ENCODE measurements at regions not wholly inside any gene's neighbourhood (a gene's known extent, or its start where the extent isn't known, plus 50 kb on each side); places are given as distances from the start of the nearest gene placed in this dataset.

DNA sequence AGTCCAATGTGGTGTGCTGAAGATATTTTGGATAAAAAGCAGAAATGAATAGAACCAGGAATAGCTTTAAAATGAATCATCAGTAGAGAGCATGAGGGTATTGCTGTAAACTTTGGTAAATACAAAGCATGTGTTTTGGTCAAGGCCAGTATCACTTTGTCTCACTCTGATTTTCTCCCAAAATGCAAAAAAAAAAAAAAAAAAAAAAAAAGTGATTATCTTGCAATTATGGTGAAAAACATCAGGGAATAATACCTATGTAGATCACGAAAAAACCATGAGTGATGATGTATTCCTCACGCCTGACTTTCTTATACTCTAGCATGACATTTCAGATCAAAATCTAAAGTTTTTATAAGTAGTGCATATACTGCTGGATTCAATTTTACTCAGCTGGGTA, 897.9 kb upstream of the FAT3 start:
- Histone ChIP-seq H3K27me3 (ENCODE audit: control insufficient read depth, insufficient read depth, low read length) (no peaks in the 10 kb centered on the region), H3K4me1 (ENCODE audit: control insufficient read depth, insufficient read depth, low read length) (no peaks in the 10 kb centered on the region), H3K9me3 (ENCODE audit: control insufficient read depth, low read depth, low read length) (no peaks in the 10 kb centered on the region), H3K27ac (ENCODE audit: low read length) (no peak overlapping the region), H3K36me3 (ENCODE audit: control insufficient read depth, insufficient read depth, low read length) (no peaks in the 10 kb centered on the region), H3K4me3 (ENCODE audit: low read length) (no peak overlapping the region)
- no peak for DNase-seq
- WGBS (ENCODE audit: insufficient coverage, low lambda C conversion rate), result no CpG with 5 or more reads among the region's 2 CpGs

DNA sequence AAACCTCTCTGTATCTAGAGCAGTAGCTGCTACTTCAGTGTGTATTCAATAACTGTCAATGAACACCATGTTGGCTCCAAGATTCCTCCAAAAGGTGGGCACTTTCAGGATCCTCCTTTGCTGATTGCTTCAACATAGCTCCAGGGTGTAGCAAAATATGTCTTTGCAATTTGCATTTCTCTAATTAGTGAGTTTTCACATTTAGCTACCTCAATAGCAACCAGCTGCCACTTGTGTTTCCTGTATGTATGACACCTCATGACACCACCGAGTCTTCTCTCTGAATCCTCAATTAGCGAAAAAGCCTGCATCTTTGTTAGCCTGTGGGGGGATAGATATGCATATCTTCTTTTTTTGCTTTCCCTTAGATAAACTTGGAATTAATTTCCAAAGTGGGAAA, 898.3 kb upstream of the FAT3 start:
- H3K4me3 ChIP-seq (ENCODE audit: low read length), result no peak overlapping the region
- no CpG with 5 or more reads among the region's 2 CpGs for WGBS (ENCODE audit: insufficient coverage, low lambda C conversion rate)
- no peaks in the 10 kb centered on the region for H3K36me3 ChIP-seq (ENCODE audit: control insufficient read depth, insufficient read depth, low read length)
- H3K27ac ChIP-seq (ENCODE audit: low read length), result no peak overlapping the region
- no peaks in the 10 kb centered on the region for H3K9me3 ChIP-seq (ENCODE audit: control insufficient read depth, low read depth, low read length)
- no peaks in the 10 kb centered on the region for H3K4me1 ChIP-seq (ENCODE audit: control insufficient read depth, insufficient read depth, low read length)
- H3K27me3 ChIP-seq (ENCODE audit: control insufficient read depth, insufficient read depth, low read length), result no peaks in the 10 kb centered on the region
- no peak for DNase-seq

DNA sequence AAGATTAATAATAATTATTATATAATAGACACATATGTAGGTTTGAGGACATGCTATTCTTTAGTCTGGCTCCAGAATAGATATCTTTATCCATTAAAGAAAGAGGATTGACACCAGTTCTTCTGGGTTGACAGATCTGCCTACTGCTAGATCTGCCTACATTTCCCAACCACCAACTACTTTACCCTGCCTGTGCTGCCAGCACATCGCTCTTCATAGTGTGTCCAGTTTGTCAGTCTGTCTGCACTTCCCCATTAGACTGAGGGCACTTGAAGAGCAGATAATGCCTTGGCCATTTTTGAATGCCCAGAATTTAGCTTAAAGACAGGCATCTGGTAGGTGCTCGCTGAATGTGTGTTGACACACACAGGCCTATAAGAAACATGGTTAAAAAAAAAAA, 910.1 kb upstream of the FAT3 start:
- no CpG with 5 or more reads among the region's 2 CpGs for WGBS (ENCODE audit: insufficient coverage, low lambda C conversion rate)
- Histone ChIP-seq H3K9me3 (ENCODE audit: control insufficient read depth, low read depth, low read length) (no peaks in the 10 kb centered on the region), H3K27ac (ENCODE audit: low read length) (no peak overlapping the region), H3K4me3 (ENCODE audit: low read length) (no peak overlapping the region), H3K27me3 (ENCODE audit: control insufficient read depth, insufficient read depth, low read length) (no peaks in the 10 kb centered on the region), H3K4me1 (ENCODE audit: control insufficient read depth, insufficient read depth, low read length) (no peaks in the 10 kb centered on the region), H3K36me3 (ENCODE audit: control insufficient read depth, insufficient read depth, low read length) (no peaks in the 10 kb centered on the region)
- no peak for DNase-seq

DNA sequence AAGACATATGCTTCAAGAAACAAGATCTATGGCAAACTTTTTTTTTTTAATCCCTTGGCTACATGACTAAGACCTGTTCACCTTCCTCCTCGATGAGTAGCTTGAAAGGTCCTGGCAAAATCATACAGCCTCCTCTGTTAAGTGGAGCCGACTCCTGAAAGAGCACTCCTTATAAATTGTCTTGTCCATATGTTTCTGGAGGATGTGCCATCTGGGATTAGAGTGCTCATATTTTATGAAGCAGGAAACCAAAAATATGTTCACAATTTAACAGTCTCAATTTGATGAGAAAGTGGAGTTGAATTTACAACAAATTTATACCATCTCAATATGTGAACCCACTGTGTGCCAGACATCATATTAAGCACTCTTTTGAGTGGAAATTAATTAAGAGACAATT, 912.1 kb upstream of the FAT3 start:
- Histone ChIP-seq H3K27me3 (ENCODE audit: control insufficient read depth, insufficient read depth, low read length) (no peaks in the 10 kb centered on the region), H3K9me3 (ENCODE audit: control insufficient read depth, low read depth, low read length) (no peaks in the 10 kb centered on the region), H3K4me1 (ENCODE audit: control insufficient read depth, insufficient read depth, low read length) (no peaks in the 10 kb centered on the region), H3K36me3 (ENCODE audit: control insufficient read depth, insufficient read depth, low read length) (no peaks in the 10 kb centered on the region), H3K27ac (ENCODE audit: low read length) (no peak overlapping the region), H3K4me3 (ENCODE audit: low read length) (no peak overlapping the region)
- WGBS (ENCODE audit: insufficient coverage, low lambda C conversion rate), result 100% methylated on average over 1 of the region's 2 CpGs
- DNase-seq, result no peak

DNA sequence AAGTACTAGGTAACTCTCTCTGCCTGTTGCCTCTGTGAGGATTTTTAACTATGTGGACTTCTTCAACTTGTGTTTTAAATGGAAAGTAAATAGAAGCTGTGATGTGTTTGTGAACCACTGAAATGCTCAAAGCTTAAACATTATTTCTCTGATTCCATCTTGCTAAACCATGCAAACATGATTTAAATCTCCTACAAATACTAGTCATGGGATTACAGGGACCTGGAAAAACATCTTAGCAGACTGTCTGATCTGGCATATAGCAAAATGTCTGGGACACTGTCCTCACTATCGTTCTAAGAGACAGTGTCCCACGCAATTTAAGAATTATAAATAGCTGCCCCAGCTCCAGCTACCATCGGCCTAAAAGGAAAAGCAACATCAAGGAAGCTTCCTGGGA, 914.5 kb upstream of the FAT3 start:
- Histone ChIP-seq H3K36me3 (ENCODE audit: control insufficient read depth, insufficient read depth, low read length) (no peaks in the 10 kb centered on the region), H3K27me3 (ENCODE audit: control insufficient read depth, insufficient read depth, low read length) (no peaks in the 10 kb centered on the region), H3K27ac (ENCODE audit: low read length) (no peak overlapping the region), H3K4me1 (ENCODE audit: control insufficient read depth, insufficient read depth, low read length) (no peaks in the 10 kb centered on the region), H3K9me3 (ENCODE audit: control insufficient read depth, low read depth, low read length) (no peaks in the 10 kb centered on the region), H3K4me3 (ENCODE audit: low read length) (no peak overlapping the region)
- no peak for DNase-seq
- WGBS (ENCODE audit: insufficient coverage, low lambda C conversion rate), result no CpG with 5 or more reads among the region's 3 CpGs

DNA sequence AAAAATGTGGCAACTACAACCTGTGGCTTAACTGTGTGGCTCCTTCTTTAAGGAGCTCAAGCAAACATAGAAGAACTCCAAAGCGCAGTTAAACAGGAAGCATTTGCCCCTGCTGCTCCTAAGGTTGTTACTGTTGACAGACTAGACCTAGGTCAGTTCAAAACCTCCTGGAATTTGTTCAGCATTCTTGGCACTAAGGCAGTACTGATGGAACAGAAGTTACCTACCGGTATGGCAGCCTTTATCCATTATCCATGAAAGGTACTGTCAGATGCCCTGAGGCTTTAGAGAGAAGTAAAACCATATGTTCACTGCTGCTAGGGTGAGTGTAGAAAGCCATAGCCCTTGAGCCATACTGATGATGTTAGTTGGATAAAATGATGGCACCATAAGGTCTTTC, 916.5 kb upstream of the FAT3 start:
- no peak for DNase-seq
- H3K4me1 ChIP-seq (ENCODE audit: control insufficient read depth, insufficient read depth, low read length), result no peaks in the 10 kb centered on the region
- WGBS (ENCODE audit: insufficient coverage, low lambda C conversion rate), result no CpG with 5 or more reads among the region's 2 CpGs
- no peaks in the 10 kb centered on the region for H3K36me3 ChIP-seq (ENCODE audit: control insufficient read depth, insufficient read depth, low read length)
- no peaks in the 10 kb centered on the region for H3K27me3 ChIP-seq (ENCODE audit: control insufficient read depth, insufficient read depth, low read length)
- no peak overlapping the region for H3K4me3 ChIP-seq (ENCODE audit: low read length)
- H3K9me3 ChIP-seq (ENCODE audit: control insufficient read depth, low read depth, low read length), result no peaks in the 10 kb centered on the region
- no peak overlapping the region for H3K27ac ChIP-seq (ENCODE audit: low read length)

DNA sequence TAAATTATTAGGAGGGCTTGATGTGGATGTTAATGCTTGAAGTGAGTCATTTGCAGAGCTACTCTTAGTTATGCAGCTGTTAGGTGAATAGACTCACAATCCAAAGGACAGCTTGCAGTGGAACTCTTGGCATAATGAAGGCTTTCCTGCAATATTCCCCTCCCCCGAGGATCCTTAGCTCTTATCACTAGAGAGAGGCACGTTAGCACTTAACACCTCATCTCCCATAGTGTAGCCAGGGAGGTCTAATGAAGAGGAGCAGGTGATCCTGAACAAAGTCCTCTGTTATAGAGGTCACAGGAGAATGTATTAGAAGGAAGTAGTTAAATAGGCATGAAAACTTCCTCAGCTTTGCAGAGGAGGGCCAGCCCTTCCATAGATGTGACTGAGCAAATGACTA, 919.2 kb upstream of the FAT3 start:
- Histone ChIP-seq H3K9me3 (ENCODE audit: control insufficient read depth, low read depth, low read length) (no peaks in the 10 kb centered on the region), H3K4me3 (ENCODE audit: low read length) (no peak overlapping the region), H3K27me3 (ENCODE audit: control insufficient read depth, insufficient read depth, low read length) (no peaks in the 10 kb centered on the region), H3K4me1 (ENCODE audit: control insufficient read depth, insufficient read depth, low read length) (no peaks in the 10 kb centered on the region), H3K36me3 (ENCODE audit: control insufficient read depth, insufficient read depth, low read length) (no peaks in the 10 kb centered on the region), H3K27ac (ENCODE audit: low read length) (no peak overlapping the region)
- no CpG with 5 or more reads among the region's 2 CpGs for WGBS (ENCODE audit: insufficient coverage, low lambda C conversion rate)
- DNase-seq, result no peak

DNA sequence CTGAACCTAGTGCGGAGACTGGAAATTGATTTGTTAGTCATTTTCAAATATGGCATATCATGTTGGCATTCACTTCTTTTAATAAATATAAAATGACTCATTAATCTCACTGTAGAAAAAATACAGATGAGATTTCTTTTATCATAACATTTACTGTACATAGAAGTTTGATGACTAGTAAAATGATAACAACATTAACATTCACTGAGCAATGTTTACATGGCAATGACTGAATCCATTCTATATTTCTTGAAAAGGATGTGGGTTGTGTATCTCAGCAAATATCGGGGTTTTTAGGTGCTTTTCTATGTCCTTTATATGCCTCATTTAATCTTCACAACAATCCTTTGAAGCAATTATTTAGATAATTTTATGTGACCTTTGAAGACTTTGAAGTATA, 920.9 kb upstream of the FAT3 start:
- H3K4me1 ChIP-seq (ENCODE audit: control insufficient read depth, insufficient read depth, low read length), result no peaks in the 10 kb centered on the region
- no peak overlapping the region for H3K4me3 ChIP-seq (ENCODE audit: low read length)
- H3K27ac ChIP-seq (ENCODE audit: low read length), result no peak overlapping the region
- 75% methylated on average over 2 of the region's 2 CpGs for WGBS (ENCODE audit: insufficient coverage, low lambda C conversion rate)
- no peaks in the 10 kb centered on the region for H3K9me3 ChIP-seq (ENCODE audit: control insufficient read depth, low read depth, low read length)
- H3K27me3 ChIP-seq (ENCODE audit: control insufficient read depth, insufficient read depth, low read length), result no peaks in the 10 kb centered on the region
- DNase-seq, result no peak
- H3K36me3 ChIP-seq (ENCODE audit: control insufficient read depth, insufficient read depth, low read length), result no peaks in the 10 kb centered on the region

DNA sequence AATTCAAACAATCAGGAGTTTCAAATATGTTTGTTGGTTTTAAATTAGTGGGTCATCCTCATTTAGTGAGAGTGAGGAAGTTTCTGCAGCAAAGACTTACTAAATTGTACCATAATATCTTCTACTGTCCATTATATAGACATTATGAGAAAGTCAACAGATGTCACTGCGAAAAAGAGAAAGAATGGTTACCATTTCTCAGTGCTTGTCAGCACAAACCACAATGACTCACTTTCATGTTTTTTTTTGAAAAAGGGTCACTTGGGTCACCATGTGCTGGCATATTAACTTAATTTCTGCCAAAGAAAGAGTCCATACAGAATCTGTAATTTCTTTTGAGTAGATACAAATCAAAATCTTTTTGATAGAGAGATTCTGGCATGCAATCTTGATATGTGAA, 924.6 kb upstream of the FAT3 start:
- Histone ChIP-seq H3K9me3 (ENCODE audit: control insufficient read depth, low read depth, low read length) (no peaks in the 10 kb centered on the region), H3K27ac (ENCODE audit: low read length) (no peak overlapping the region), H3K4me1 (ENCODE audit: control insufficient read depth, insufficient read depth, low read length) (no peaks in the 10 kb centered on the region), H3K36me3 (ENCODE audit: control insufficient read depth, insufficient read depth, low read length) (no peaks in the 10 kb centered on the region), H3K4me3 (ENCODE audit: low read length) (no peak overlapping the region), H3K27me3 (ENCODE audit: control insufficient read depth, insufficient read depth, low read length) (no peaks in the 10 kb centered on the region)
- WGBS (ENCODE audit: insufficient coverage, low lambda C conversion rate), result no CpG with 5 or more reads among the region's 1 CpG
- DNase-seq, result no peak

DNA sequence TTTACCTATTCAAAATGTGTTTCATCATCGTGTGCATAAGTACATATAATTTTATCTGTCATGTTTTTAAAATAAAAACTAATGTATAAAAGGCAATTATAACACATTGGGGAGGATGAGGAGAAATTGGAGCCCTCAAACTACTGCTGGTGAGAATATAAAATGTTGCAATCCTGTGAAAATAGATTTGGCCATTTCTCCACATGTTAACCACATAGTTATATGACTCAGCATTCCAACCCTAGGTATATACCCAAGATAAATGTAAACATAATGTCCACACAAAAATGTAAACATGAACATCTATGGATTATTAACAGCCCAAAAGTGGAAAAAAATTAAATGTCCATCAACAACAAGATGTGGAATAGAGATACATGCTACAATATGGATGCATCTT, 928.0 kb upstream of the FAT3 start:
- no peak overlapping the region for H3K27ac ChIP-seq (ENCODE audit: low read length)
- H3K4me1 ChIP-seq (ENCODE audit: control insufficient read depth, insufficient read depth, low read length), result no peaks in the 10 kb centered on the region
- H3K36me3 ChIP-seq (ENCODE audit: control insufficient read depth, insufficient read depth, low read length), result no peaks in the 10 kb centered on the region
- no peaks in the 10 kb centered on the region for H3K9me3 ChIP-seq (ENCODE audit: control insufficient read depth, low read depth, low read length)
- no peak for DNase-seq
- no peaks in the 10 kb centered on the region for H3K27me3 ChIP-seq (ENCODE audit: control insufficient read depth, insufficient read depth, low read length)
- H3K4me3 ChIP-seq (ENCODE audit: low read length), result no peak overlapping the region
- no CpG with 5 or more reads among the region's 1 CpG for WGBS (ENCODE audit: insufficient coverage, low lambda C conversion rate)

DNA sequence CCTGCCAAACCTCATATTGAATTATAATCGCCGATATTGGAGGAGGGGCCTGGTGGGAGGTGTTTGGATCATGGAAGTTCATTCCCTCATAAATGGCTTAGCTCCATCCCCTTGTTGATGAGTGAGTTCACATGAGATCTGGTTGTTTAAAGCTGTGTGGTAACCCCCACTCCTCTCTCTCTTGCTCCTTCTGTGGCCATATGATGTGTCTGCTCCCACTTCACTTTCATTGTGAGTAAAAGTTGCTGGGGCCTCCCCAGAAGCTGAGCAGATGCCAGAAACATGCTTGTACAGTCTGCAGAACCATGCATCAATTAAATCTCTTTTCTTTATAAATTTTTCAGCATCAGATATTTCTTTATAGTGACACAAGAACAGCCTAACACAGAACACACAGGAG, 929.0 kb upstream of the FAT3 start:
- no peak overlapping the region for H3K4me3 ChIP-seq (ENCODE audit: low read length)
- H3K27me3 ChIP-seq (ENCODE audit: control insufficient read depth, insufficient read depth, low read length), result no peaks in the 10 kb centered on the region
- DNase-seq, result no peak
- H3K9me3 ChIP-seq (ENCODE audit: control insufficient read depth, low read depth, low read length), result no peaks in the 10 kb centered on the region
- H3K4me1 ChIP-seq (ENCODE audit: control insufficient read depth, insufficient read depth, low read length), result no peaks in the 10 kb centered on the region
- H3K27ac ChIP-seq (ENCODE audit: low read length), result no peak overlapping the region
- no peaks in the 10 kb centered on the region for H3K36me3 ChIP-seq (ENCODE audit: control insufficient read depth, insufficient read depth, low read length)
- no CpG with 5 or more reads among the region's 2 CpGs for WGBS (ENCODE audit: insufficient coverage, low lambda C conversion rate)
